Thyroid gland (tissue), 4 donors: ENCODE measurements at regions not wholly inside any gene's neighbourhood (a gene's known extent, or its start where the extent isn't known, plus 50 kb on each side); places are given as distances from the start of the nearest gene placed in this dataset.

Source experiments
- DNase-seq, 2 donors: peaks; one replicate each; pipeline ENCODE4 v3.0.0-alpha.2; 2019
- H3K27ac ChIP-seq, 3 donors: fragments of 200-600 bp; sonication (generic); 1 replicate in 2 of 3; 2 replicates in 1 of 3; pipeline ENCODE4 v1.5.1; 2016 to 2019; ENCODE audit warnings: mild to moderate bottlenecking in 1 of 3, moderate library complexity in 1 of 3
- H3K27me3 ChIP-seq: fragments of 200-600 bp; sonication (generic); one replicate; pipeline ENCODE4 v1.5.1; 2019
- H3K36me3 ChIP-seq, 2 donors: fragments of 200-600 bp; sonication (generic); one replicate each; pipeline ENCODE4 v1.5.1; 2016 to 2019
- H3K4me1 ChIP-seq, 2 donors: fragments of 200-600 bp; sonication (generic); one replicate each; pipeline ENCODE4 v1.5.1; 2017 to 2019
- H3K4me3 ChIP-seq, 3 donors: fragments of 200-600 bp; sonication (generic); replicated peaks in 1 of 3; 1 replicate in 2 of 3; 2 replicates in 1 of 3; pipeline ENCODE4 v1.5.1; 2016; ENCODE audit warnings: mild to moderate bottlenecking in 1 of 3
- H3K9me3 ChIP-seq: fragments of 200-600 bp; sonication (generic); one replicate; pipeline ENCODE4 v1.5.1; 2017
- CTCF ChIP-seq, 6 experiments: fragments of 200-600 bp in 3 of 6; fragments of 450-650 bp in 3 of 6; sonication (generic) in 3 of 6; IDR thresholded peaks; one replicate each; pipeline ENCODE4 v1.5.1; 2016 to 2019; ENCODE audit warnings: antibody characterized with exemption in 6 of 6, mild to moderate bottlenecking in 2 of 6, inconsistent platforms in 1 of 6, moderate library complexity in 1 of 6
- POLR2A ChIP-seq, 2 donors: fragments of 450-650 bp; IDR thresholded peaks; one replicate each; pipeline ENCODE4 v1.6.1; 2017; ENCODE audit warnings: antibody characterized with exemption in 2 of 2, mild to moderate bottlenecking in 2 of 2, moderate library complexity in 1 of 2
- WGBS, 2 donors: methylation state at CpG; one replicate each; pipeline ENCODE4 v1.1.5; 2017; 5-methylcytosine and 5-hydroxymethylcytosine counted together
- intact Hi-C: fragments of 100-400 bp; cut with DNase I; formaldehyde crosslinking; loops from one replicate; pipeline ENCODE4 v1.15.1; 2023

GRCh38 chr9:109908459-109909390 lies 128.7 kb downstream of the PALM2AKAP2 start:
- Histone ChIP-seq H3K27me3 (no peaks in the 10 kb centered on the region), H3K4me3 (no peak overlapping the region), H3K4me1 (peaks cover 20 to 57% of the 10 kb centered on the region in 2 donors), H3K36me3 (no peaks in the 10 kb centered on the region), H3K9me3 (no peaks in the 10 kb centered on the region), H3K27ac (peak overlapping the region in 2 of 3 donors; percentile 50 to 76)
- no peak for DNase-seq
- no peak for TF ChIP-seq CTCF (IDR thresholded peaks at IDR 0.05)
- TF ChIP-seq POLR2A (IDR thresholded peaks at IDR 0.05) = no peak
- intact Hi-C loops = loop anchor here (5.0 kb wide), 1 partner anchor 144 kb away; no protein-coding TSS in a partner anchor
- whole genome bisulfite sequencing, 2 donors = 82 to 86% methylated on average over 12 of the region's 12 CpGs

- TF ChIP-seq POLR2A (IDR thresholded peaks at IDR 0.05) (no peak), CTCF (IDR thresholded peaks at IDR 0.05) (no peak)
- Histone ChIP-seq H3K4me1 (peaks cover 27 to 55% of the 10 kb centered on the region in 2 donors), H3K27ac (peak overlapping the region in 2 of 3 donors; percentile 31 to 47), H3K4me3 (no peak overlapping the region), H3K27me3 (no peaks in the 10 kb centered on the region), H3K9me3 (no peaks in the 10 kb centered on the region), H3K36me3 (no peaks in the 10 kb centered on the region)
- whole genome bisulfite sequencing, 2 donors = 78 to 80% methylated on average over 5 of the region's 5 CpGs
- intact Hi-C loops = loop anchor here (10.0 kb wide), 1 partner anchor 64 kb away; no protein-coding TSS in a partner anchor
- no peak for DNase-seq
Measured at GRCh38 chr9:109910671-109911518, 130.9 kb downstream of the PALM2AKAP2 start.

- Histone ChIP-seq H3K27me3 (no peaks in the 10 kb centered on the region), H3K36me3 (no peaks in the 10 kb centered on the region), H3K4me1 (peaks cover 22 to 42% of the 10 kb centered on the region in 2 donors), H3K4me3 (no peak overlapping the region), H3K9me3 (no peaks in the 10 kb centered on the region), H3K27ac (peak overlapping the region in 2 of 3 donors; percentile 31 to 47)
- TF ChIP-seq POLR2A (IDR thresholded peaks at IDR 0.05) (no peak), CTCF (IDR thresholded peaks at IDR 0.05) (no peak)
- no peak for DNase-seq
- intact Hi-C loops = loop anchor here (10.0 kb wide), 1 partner anchor 63 kb away; no protein-coding TSS in a partner anchor
- WGBS, 2 donors = 69 to 72% methylated on average over 4 of the region's 4 CpGs
Measured at GRCh38 chr9:109912082-109912582, 132.1 kb downstream of the PALM2AKAP2 start.

GRCh38 chr9:109912726-109913460 lies 132.9 kb downstream of the PALM2AKAP2 start:
- Histone ChIP-seq H3K27ac (peak overlapping the region in 2 of 3 donors; percentile 12 to 47), H3K9me3 (no peaks in the 10 kb centered on the region), H3K36me3 (no peaks in the 10 kb centered on the region), H3K4me1 (peaks cover 19 to 36% of the 10 kb centered on the region in 2 donors), H3K27me3 (no peaks in the 10 kb centered on the region), H3K4me3 (no peak overlapping the region)
- WGBS, 2 donors = 61 to 64% methylated on average over 7 of the region's 7 CpGs
- peak; percentile 45 to 50 for DNase-seq
- TF ChIP-seq POLR2A (IDR thresholded peaks at IDR 0.05) = no peak
- TF ChIP-seq CTCF (IDR thresholded peaks at IDR 0.05) = no peak
- intact Hi-C loops = loop anchor here (10.0 kb wide), 1 partner anchor 62 kb away; no protein-coding TSS in a partner anchor
